ENCODE measurements at regions not wholly inside any gene's neighbourhood (a gene's known extent, or its start where the extent isn't known, plus 50 kb on each side); places are given as distances from the start of the nearest gene placed in this dataset.

DNA sequence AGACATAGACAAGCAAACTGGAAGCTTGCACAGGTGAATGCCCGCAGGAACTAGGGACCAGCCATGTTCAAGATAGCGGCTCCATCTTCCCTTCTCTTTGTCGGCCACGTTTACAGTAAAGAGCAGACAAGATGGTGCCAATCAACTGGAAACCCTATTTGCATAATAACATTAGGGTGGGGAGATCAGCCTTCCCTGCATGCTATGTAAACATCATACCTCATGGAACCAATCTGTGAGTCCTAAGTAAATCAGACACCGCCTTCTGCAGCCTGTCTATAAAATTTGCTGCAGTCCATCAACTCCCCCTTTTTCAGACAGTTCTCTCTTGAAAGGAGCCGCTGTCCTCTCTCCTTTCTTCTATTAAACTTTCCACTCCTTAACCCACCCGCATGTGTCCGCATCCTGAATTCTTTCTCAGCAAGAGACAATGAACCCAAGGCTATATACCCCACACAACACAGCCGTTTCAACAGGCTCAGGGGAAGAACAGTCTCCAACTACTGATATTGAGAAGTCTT is 384.4 kb downstream of the EIPR1 start:
- no peak for TF ChIP-seq POLR2AphosphoS5 (IDR thresholded peaks at IDR 0.05)
- no peak for TF ChIP-seq POLR2A (IDR thresholded peaks at IDR 0.05)
- TF ChIP-seq, protein P1, sequence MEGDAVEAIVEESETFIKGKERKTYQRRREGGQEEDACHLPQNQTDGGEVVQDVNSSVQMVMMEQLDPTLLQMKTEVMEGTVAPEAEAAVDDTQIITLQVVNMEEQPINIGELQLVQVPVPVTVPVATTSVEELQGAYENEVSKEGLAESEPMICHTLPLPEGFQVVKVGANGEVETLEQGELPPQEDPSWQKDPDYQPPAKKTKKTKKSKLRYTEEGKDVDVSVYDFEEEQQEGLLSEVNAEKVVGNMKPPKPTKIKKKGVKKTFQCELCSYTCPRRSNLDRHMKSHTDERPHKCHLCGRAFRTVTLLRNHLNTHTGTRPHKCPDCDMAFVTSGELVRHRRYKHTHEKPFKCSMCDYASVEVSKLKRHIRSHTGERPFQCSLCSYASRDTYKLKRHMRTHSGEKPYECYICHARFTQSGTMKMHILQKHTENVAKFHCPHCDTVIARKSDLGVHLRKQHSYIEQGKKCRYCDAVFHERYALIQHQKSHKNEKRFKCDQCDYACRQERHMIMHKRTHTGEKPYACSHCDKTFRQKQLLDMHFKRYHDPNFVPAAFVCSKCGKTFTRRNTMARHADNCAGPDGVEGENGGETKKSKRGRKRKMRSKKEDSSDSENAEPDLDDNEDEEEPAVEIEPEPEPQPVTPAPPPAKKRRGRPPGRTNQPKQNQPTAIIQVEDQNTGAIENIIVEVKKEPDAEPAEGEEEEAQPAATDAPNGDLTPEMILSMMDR (IDR thresholded peaks at IDR 0.05), result no peak
- TF ChIP-seq EP300 (IDR thresholded peaks at IDR 0.05; ENCODE audit: low read depth), result no peak
